Gastroesophageal sphincter (tissue), 3 donors: ENCODE measurements at regions not wholly inside any gene's neighbourhood (a gene's known extent, or its start where the extent isn't known, plus 50 kb on each side); places are given as distances from the start of the nearest gene placed in this dataset.

ENCODE experiments used
- EP300 ChIP-seq: sonication (generic); formaldehyde crosslinking; IDR thresholded peaks from one replicate; pipeline ENCODE4 v1.6.1; 2017; ENCODE audit warnings: antibody characterized with exemption, mild to moderate bottlenecking
- POLR2A ChIP-seq, 2 donors: fragments of 450-650 bp; IDR thresholded peaks; one replicate each; pipeline ENCODE4 v1.6.1; 2017; ENCODE audit warnings: antibody characterized with exemption in 2 of 2, mild to moderate bottlenecking in 2 of 2, moderate library complexity in 1 of 2
- POLR2AphosphoS5 ChIP-seq: sonication (generic); formaldehyde crosslinking; IDR thresholded peaks from one replicate; pipeline ENCODE4 v1.6.1; 2017; ENCODE audit warnings: antibody characterized with exemption
- TF ChIP-seq, protein P1 (sequence below), 4 experiments: fragments of 200-600 bp in 2 of 4; fragments of 450-650 bp in 2 of 4; sonication (generic) in 1 of 4; IDR thresholded peaks; one replicate each; pipeline ENCODE4 v1.5.1; 2017 to 2019; ENCODE audit warnings: antibody characterized with exemption in 4 of 4, mild to moderate bottlenecking in 2 of 4, moderate library complexity in 2 of 4

- TF ChIP-seq, protein P1, sequence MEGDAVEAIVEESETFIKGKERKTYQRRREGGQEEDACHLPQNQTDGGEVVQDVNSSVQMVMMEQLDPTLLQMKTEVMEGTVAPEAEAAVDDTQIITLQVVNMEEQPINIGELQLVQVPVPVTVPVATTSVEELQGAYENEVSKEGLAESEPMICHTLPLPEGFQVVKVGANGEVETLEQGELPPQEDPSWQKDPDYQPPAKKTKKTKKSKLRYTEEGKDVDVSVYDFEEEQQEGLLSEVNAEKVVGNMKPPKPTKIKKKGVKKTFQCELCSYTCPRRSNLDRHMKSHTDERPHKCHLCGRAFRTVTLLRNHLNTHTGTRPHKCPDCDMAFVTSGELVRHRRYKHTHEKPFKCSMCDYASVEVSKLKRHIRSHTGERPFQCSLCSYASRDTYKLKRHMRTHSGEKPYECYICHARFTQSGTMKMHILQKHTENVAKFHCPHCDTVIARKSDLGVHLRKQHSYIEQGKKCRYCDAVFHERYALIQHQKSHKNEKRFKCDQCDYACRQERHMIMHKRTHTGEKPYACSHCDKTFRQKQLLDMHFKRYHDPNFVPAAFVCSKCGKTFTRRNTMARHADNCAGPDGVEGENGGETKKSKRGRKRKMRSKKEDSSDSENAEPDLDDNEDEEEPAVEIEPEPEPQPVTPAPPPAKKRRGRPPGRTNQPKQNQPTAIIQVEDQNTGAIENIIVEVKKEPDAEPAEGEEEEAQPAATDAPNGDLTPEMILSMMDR (IDR thresholded peaks at IDR 0.05) = no peak
- TF ChIP-seq POLR2A (IDR thresholded peaks at IDR 0.05) (no peak), EP300 (no peak), POLR2AphosphoS5 (no peak)
Observed at GRCh38 chr9:24413651-24414050, 132.0 kb downstream of the IZUMO3 start.
